ENCODE measurements at regions not wholly inside any gene's neighbourhood (a gene's known extent, or its start where the extent isn't known, plus 50 kb on each side); places are given as distances from the start of the nearest gene placed in this dataset.
A peak's percentile ranks its signal among the peaks of the same experiment; 100 is the strongest.

DNA sequence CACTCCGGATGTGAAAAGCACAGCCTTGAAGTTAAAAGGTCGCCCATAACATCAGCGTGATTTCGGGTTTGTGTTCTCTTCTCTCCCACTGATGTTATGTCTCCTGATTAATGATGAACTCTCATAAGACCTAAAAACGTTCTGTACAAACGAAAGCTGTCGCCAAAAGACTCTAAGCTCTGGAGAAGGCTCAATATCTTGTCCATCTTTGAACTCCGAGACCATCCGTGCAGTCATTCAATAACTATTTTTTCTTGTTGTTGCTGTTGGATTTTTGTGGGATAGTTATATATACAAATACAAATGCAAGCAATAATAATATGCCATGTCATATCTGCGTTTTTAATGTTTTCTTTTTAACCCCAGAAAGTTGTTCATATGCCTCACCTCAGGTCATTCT, 291.8 kb upstream of the MARCKS start:
- Histone ChIP-seq H3K27ac (peak overlapping the region; percentile 88), H3K27me3 (ENCODE audit: insufficient read depth, low read depth, severe bottlenecking) (no peaks in the 10 kb centered on the region), H3K36me3 (no peaks in the 10 kb centered on the region), H3K4me3 (ENCODE audit: low read depth, low read length) (peak overlapping the region; percentile 55), H3K9me3 (ENCODE audit: severe bottlenecking) (no peaks in the 10 kb centered on the region)
- TF ChIP-seq, protein P1, sequence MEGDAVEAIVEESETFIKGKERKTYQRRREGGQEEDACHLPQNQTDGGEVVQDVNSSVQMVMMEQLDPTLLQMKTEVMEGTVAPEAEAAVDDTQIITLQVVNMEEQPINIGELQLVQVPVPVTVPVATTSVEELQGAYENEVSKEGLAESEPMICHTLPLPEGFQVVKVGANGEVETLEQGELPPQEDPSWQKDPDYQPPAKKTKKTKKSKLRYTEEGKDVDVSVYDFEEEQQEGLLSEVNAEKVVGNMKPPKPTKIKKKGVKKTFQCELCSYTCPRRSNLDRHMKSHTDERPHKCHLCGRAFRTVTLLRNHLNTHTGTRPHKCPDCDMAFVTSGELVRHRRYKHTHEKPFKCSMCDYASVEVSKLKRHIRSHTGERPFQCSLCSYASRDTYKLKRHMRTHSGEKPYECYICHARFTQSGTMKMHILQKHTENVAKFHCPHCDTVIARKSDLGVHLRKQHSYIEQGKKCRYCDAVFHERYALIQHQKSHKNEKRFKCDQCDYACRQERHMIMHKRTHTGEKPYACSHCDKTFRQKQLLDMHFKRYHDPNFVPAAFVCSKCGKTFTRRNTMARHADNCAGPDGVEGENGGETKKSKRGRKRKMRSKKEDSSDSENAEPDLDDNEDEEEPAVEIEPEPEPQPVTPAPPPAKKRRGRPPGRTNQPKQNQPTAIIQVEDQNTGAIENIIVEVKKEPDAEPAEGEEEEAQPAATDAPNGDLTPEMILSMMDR (IDR thresholded peaks at IDR 0.05; ENCODE audit: low read depth, low read length): no peak
- DNase-seq: no peak

DNA sequence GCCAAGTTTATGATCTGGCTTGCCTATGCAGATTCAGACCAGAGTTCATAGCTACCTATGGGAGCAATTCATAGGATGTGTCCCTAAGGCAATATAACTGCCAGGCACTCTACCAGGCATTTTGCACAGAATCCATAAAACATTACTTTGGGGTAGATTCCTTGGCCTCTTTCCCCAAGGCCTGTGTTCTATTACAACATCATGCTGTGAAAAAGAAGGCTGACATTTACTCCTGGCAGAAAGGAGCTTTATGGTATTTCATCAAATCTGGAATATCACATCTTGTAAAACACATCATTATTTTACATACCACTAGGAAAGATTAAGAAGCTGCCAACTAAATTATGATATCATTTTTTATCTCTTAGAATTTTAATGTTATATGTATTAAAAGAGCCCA, 287.0 kb upstream of the MARCKS start:
- no peaks in the 10 kb centered on the region for H3K27me3 ChIP-seq (ENCODE audit: insufficient read depth, low read depth, severe bottlenecking)
- no peak for DNase-seq
- TF ChIP-seq, protein P1 (IDR thresholded peaks at IDR 0.05; ENCODE audit: low read depth, low read length): no peak
- no peaks in the 10 kb centered on the region for H3K36me3 ChIP-seq
- no peak overlapping the region for H3K4me3 ChIP-seq (ENCODE audit: low read depth, low read length)
- H3K9me3 ChIP-seq (ENCODE audit: severe bottlenecking): no peaks in the 10 kb centered on the region
- no peak overlapping the region for H3K27ac ChIP-seq

DNA sequence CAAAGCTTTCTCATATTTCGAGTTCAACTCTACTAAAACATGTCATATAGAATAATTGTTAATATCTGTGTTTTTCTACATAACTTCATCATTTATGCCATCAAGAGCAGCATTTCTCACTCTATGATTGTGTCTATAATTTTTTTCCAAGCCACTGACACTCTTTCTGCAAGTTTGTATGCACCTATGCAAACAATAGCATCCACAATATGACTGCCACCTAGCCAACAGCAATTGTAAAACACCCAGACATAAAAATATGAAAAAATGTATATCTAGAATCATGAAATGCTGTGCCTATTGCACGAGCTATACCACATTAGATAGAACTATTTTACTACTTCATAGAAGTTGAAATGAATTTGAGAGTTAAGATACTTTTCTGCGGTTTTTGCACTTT, 286.5 kb upstream of the MARCKS start:
- H3K27ac ChIP-seq: no peak overlapping the region
- no peaks in the 10 kb centered on the region for H3K27me3 ChIP-seq (ENCODE audit: insufficient read depth, low read depth, severe bottlenecking)
- no peak overlapping the region for H3K4me3 ChIP-seq (ENCODE audit: low read depth, low read length)
- DNase-seq: no peak
- TF ChIP-seq, protein P1 (IDR thresholded peaks at IDR 0.05; ENCODE audit: low read depth, low read length): no peak
- no peaks in the 10 kb centered on the region for H3K9me3 ChIP-seq (ENCODE audit: severe bottlenecking)
- H3K36me3 ChIP-seq: no peaks in the 10 kb centered on the region

DNA sequence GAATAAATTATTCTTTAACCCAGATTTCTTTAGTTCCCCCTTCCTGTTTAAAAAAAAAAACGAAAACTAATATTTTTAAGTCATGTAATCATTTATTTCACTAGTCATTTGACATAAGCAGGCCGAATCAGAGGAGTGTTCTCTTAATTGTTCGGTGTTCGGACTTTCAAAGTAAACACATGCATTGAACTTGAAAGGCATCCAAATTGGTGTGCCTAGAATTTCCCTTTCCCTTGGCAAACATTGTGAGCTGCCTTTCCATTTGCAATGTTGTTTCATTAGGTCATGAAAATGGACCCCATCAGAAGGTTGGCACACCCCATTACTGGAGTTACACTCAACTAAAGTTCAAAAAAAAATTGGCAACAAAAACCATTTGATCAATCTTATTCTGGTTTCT, 283.0 kb upstream of the MARCKS start:
- Histone ChIP-seq H3K4me3 (ENCODE audit: low read depth, low read length) (no peak overlapping the region), H3K36me3 (no peaks in the 10 kb centered on the region)
- no peak for DNase-seq

GRCh38 chr6:113576310-113576709, 280.8 kb upstream of the MARCKS start:
- Histone ChIP-seq H3K36me3 (no peaks in the 10 kb centered on the region), H3K27me3 (ENCODE audit: insufficient read depth, low read depth, severe bottlenecking) (no peaks in the 10 kb centered on the region), H3K4me3 (ENCODE audit: low read depth, low read length) (no peak overlapping the region), H3K27ac (no peak overlapping the region), H3K9me3 (ENCODE audit: severe bottlenecking) (no peaks in the 10 kb centered on the region)
- TF ChIP-seq, protein P1 (IDR thresholded peaks at IDR 0.05; ENCODE audit: low read depth, low read length): no peak
- DNase-seq: no peak

More for the DNA sequence above, 283.0 kb upstream of the MARCKS start:
- Histone ChIP-seq H3K27me3 (ENCODE audit: insufficient read depth, low read depth, severe bottlenecking) (no peaks in the 10 kb centered on the region), H3K27ac (no peak overlapping the region), H3K9me3 (ENCODE audit: severe bottlenecking) (no peaks in the 10 kb centered on the region)
- TF ChIP-seq, protein P1 (IDR thresholded peaks at IDR 0.05; ENCODE audit: low read depth, low read length): no peak

DNA sequence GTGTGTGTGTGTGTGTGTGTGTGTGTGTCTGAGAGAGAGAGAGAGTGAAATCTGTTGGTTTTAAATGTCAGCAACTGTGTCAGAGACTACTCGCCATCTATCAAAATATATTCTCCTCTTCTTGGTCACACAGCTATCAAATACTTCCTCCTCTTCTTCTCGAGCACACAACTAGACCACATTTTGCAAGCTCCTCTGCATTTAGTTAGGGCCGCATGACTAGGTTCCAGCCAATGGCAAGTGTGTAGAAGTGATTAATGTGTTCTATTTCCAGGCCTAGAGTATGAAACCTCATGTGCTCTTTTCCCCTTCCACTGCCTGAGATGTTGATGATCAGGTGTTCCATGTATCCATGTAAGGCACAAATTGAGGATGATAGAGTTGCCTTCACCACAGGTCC, 278.5 kb upstream of the MARCKS start:
- Histone ChIP-seq H3K27ac (no peak overlapping the region), H3K9me3 (ENCODE audit: severe bottlenecking) (no peaks in the 10 kb centered on the region), H3K36me3 (no peaks in the 10 kb centered on the region), H3K4me3 (ENCODE audit: low read depth, low read length) (no peak overlapping the region), H3K27me3 (ENCODE audit: insufficient read depth, low read depth, severe bottlenecking) (no peaks in the 10 kb centered on the region)
- no peak for DNase-seq
- TF ChIP-seq, protein P1 (IDR thresholded peaks at IDR 0.05; ENCODE audit: low read depth, low read length): no peak

Measured in WERI-Rb-1 (cell line).